HEK293 (cell line): ENCODE measurements at regions not wholly inside any gene's neighbourhood (a gene's known extent, or its start where the extent isn't known, plus 50 kb on each side); places are given as distances from the start of the nearest gene placed in this dataset.

ENCODE experiments used
- BCL11A ChIP-seq: fragments of 450-650 bp; formaldehyde crosslinking; IDR thresholded peaks from 2 replicates; pipeline ENCODE4 v1.5.1; 2016; ENCODE audit warnings: low read depth, missing biosample characterization, missing genetic modification characterization
- CTCF ChIP-seq: fragments of 450-650 bp; formaldehyde crosslinking; IDR thresholded peaks from 2 replicates; pipeline ENCODE4 v1.5.1; 2016; ENCODE audit warnings: missing biosample characterization, missing genetic modification characterization
- TCF7L2 ChIP-seq: IDR thresholded peaks from 2 replicates; pipeline ENCODE4 v1.6.1; 2011; ENCODE audit warnings: low read depth, mild to moderate bottlenecking, inconsistent platforms, low read length, moderate library complexity, borderline replicate concordance
- ZBTB7A ChIP-seq: fragments of 450-650 bp; formaldehyde crosslinking; IDR thresholded peaks from 2 replicates; pipeline ENCODE4 v1.5.1; 2016; ENCODE audit warnings: low read depth, missing biosample characterization, missing genetic modification characterization
- ZNF114 ChIP-seq: fragments of 450-650 bp; formaldehyde crosslinking; IDR thresholded peaks from 2 replicates; pipeline ENCODE4 v1.5.0; 2017; ENCODE audit warnings: missing biosample characterization, missing genetic modification characterization
- ZNF132 ChIP-seq: fragments of 450-650 bp; formaldehyde crosslinking; IDR thresholded peaks from 2 replicates; pipeline ENCODE4 v1.5.1; 2017; ENCODE audit warnings: missing biosample characterization, missing genetic modification characterization, borderline replicate concordance
- ZNF274 ChIP-seq, 2 experiments: fragments of 200-500 bp in 1 of 2; fragments of 450-650 bp in 1 of 2; sonication (Bioruptor generic) in 1 of 2; formaldehyde crosslinking in 1 of 2; IDR thresholded peaks; 2 replicates each; pipeline versions ENCODE4 v1.5.1 to v1.6.1; 2014 to 2016; ENCODE audit warnings: borderline replicate concordance in 1 of 2, inconsistent platforms in 1 of 2, low read length in 1 of 2, missing biosample characterization in 1 of 2, missing genetic modification characterization in 1 of 2
- ZNF280D ChIP-seq: fragments of 450-650 bp; formaldehyde crosslinking; IDR thresholded peaks from 2 replicates; pipeline ENCODE4 v1.5.1; 2016; ENCODE audit warnings: missing biosample characterization, missing genetic modification characterization
- ZNF416 ChIP-seq: fragments of 450-650 bp; formaldehyde crosslinking; IDR thresholded peaks from 2 replicates; pipeline ENCODE4 v1.5.1; 2016; ENCODE audit warnings: missing biosample characterization, missing genetic modification characterization
- ZNF549 ChIP-seq: fragments of 450-650 bp; IDR thresholded peaks from 2 replicates; pipeline ENCODE4 v1.5.1; 2018; ENCODE audit warnings: missing biosample characterization, missing genetic modification characterization, mild to moderate bottlenecking, inconsistent platforms, moderate library complexity
- ZNF561 ChIP-seq: fragments of 450-650 bp; IDR thresholded peaks from 2 replicates; pipeline ENCODE4 v1.5.1; 2018; ENCODE audit warnings: missing biosample characterization, missing genetic modification characterization, borderline replicate concordance
- ZNF785 ChIP-seq: fragments of 450-650 bp; formaldehyde crosslinking; IDR thresholded peaks from 2 replicates; pipeline ENCODE4 v1.5.1; 2016; ENCODE audit warnings: missing biosample characterization, missing genetic modification characterization
- ZSCAN4 ChIP-seq: fragments of 450-650 bp; formaldehyde crosslinking; IDR thresholded peaks from 2 replicates; pipeline ENCODE4 v1.5.1; 2017; ENCODE audit warnings: missing biosample characterization, missing genetic modification characterization

GRCh38 chr6:147664092-147664491 is 155.6 kb downstream of the SAMD5 start:
- no peak for TF ChIP-seq ZNF280D
- no peak for TF ChIP-seq ZNF561
- no peak for TF ChIP-seq TCF7L2
- no peak for TF ChIP-seq BCL11A (tag by site-specific recombination)
- TF ChIP-seq CTCF (tag by site-specific recombination), result no peak
- TF ChIP-seq ZSCAN4, result no peak
- TF ChIP-seq ZNF114, result no peak
- no peak for TF ChIP-seq ZNF416 (tag by site-specific recombination)
- no peak for TF ChIP-seq ZBTB7A (tag by site-specific recombination)
- no peak for TF ChIP-seq ZNF132 (tag by site-specific recombination)
- TF ChIP-seq ZNF785 (tag by site-specific recombination), result no peak
- no peak for TF ChIP-seq ZNF549 (tag by site-specific recombination)
- no peak for TF ChIP-seq ZNF274 (IDR thresholded peaks at IDR 0.05; ENCODE audit: low read length)
- no peak for TF ChIP-seq ZNF274 (tag by site-specific recombination; IDR thresholded peaks at IDR 0.05; ENCODE audit: borderline replicate concordance)
